Endothelial cell of umbilical vein (primary cell): ENCODE measurements at regions not wholly inside any gene's neighbourhood (a gene's known extent, or its start where the extent isn't known, plus 50 kb on each side); places are given as distances from the start of the nearest gene placed in this dataset.

Experiments used
- BruUV-seq: library from RNA; stranded (reverse); fragments of 400-500 nt; replicated peaks from 2 replicates; lab custom pipeline; 2021; lab: Mats Ljungman, UMichigan
- CTCF ChIA-PET: fragments of 300-600, 350-600 bp; sonication (Branson Sonifier 250); formaldehyde crosslinking; loops from one replicate; lab custom pipeline; 2021; ENCODE audit warnings: antibody characterized with exemption, inconsistent platforms; lab: Charles Lee
- POLR2A ChIA-PET: fragments of 300-600, 350-600 bp; sonication (Branson Sonifier 250); formaldehyde crosslinking; loops from one replicate; lab custom pipeline; 2021; ENCODE audit warnings: antibody characterized with exemption, inconsistent platforms; lab: Charles Lee
- DNase-seq: peaks from one replicate; pipeline ENCODE4 v3.0.0-alpha.2; 2011; ENCODE audit warnings: low read depth, low spot score
- FAIRE-seq: peaks from 2 replicates; lab custom pipeline; 2011; peaks lifted over from hg19 to GRCh38; lab: Jason Lieb, UNC
- H2AFZ ChIP-seq: 2 replicates; pipeline ENCODE4 v1.6.0; 2012; ENCODE audit warnings: low read depth, low read length, control low read depth, inconsistent platforms
- H3K27ac ChIP-seq: 2 replicates; pipeline ENCODE4 v1.5.1; 2011; ENCODE audit warnings: low read depth, mild to moderate bottlenecking, control low read depth, low read length, moderate library complexity; ENCODE audit not compliant: insufficient read depth
- H3K27me3 ChIP-seq, 2 experiments: 2 replicates each; pipeline versions ENCODE4 v1.6.0 to v1.6.1; 2011; ENCODE audit warnings: low read length in 2 of 2, mixed read lengths in 1 of 2; ENCODE audit not compliant: control insufficient read depth in 2 of 2, insufficient read depth in 2 of 2
- H3K36me3 ChIP-seq, 2 experiments: 2 replicates in 1 of 2; 3 replicates in 1 of 2; pipeline ENCODE4 v1.5.1; 2011; ENCODE audit warnings: low read length in 2 of 2, mild to moderate bottlenecking in 1 of 2, moderate library complexity in 1 of 2; ENCODE audit not compliant: control insufficient read depth in 2 of 2, insufficient read depth in 2 of 2; ENCODE audit errors: extremely low read depth in 1 of 2
- H3K4me1 ChIP-seq: 3 replicates; pipeline ENCODE4 v1.5.1; 2011; ENCODE audit warnings: mild to moderate bottlenecking, low read length; ENCODE audit not compliant: control insufficient read depth, insufficient read depth; ENCODE audit errors: extremely low read depth
- H3K4me2 ChIP-seq: 2 replicates; pipeline ENCODE4 v1.6.1; 2011; ENCODE audit warnings: low read length, control low read depth, mixed read lengths; ENCODE audit not compliant: insufficient read depth
- H3K4me3 ChIP-seq, 3 experiments: fragments of 200-600 bp in 1 of 3; sonication (generic), shearing (Covaris generic) in 1 of 3; replicated peaks in 1 of 3; 2 replicates each; pipeline ENCODE4 v1.5.1; 2011 to 2016; ENCODE audit warnings: control low read depth in 3 of 3, low read length in 3 of 3, mild to moderate bottlenecking in 2 of 3, inconsistent platforms in 1 of 3, low read depth in 1 of 3, moderate library complexity in 1 of 3; ENCODE audit not compliant: insufficient read depth in 1 of 3
- H3K79me2 ChIP-seq: 2 replicates; pipeline ENCODE4 v1.6.0; 2012; ENCODE audit warnings: low read length, inconsistent platforms; ENCODE audit not compliant: control insufficient read depth, insufficient read depth
- H3K9ac ChIP-seq: replicated peaks from 2 replicates; pipeline ENCODE3; 2011; ENCODE audit warnings: low read length, control low read depth; ENCODE audit not compliant: insufficient read depth; ENCODE audit errors: extremely low read depth
- H3K9me1 ChIP-seq: replicated peaks from 3 replicates; pipeline ENCODE4 v1.6.0; 2011; ENCODE audit warnings: mild to moderate bottlenecking, low read length; ENCODE audit not compliant: control insufficient read depth, insufficient read depth; ENCODE audit errors: extremely low read depth
- H3K9me3 ChIP-seq: replicated peaks from 2 replicates; pipeline ENCODE4 v1.5.1; 2012; ENCODE audit warnings: low read length, inconsistent platforms; ENCODE audit not compliant: control insufficient read depth, insufficient read depth
- H4K20me1 ChIP-seq: replicated peaks from 2 replicates; pipeline ENCODE3; 2011; ENCODE audit warnings: mild to moderate bottlenecking, low read length; ENCODE audit not compliant: control insufficient read depth, insufficient read depth; ENCODE audit errors: extremely low read depth
- EZH2 ChIP-seq: IDR thresholded peaks from 2 replicates; pipeline ENCODE4 v1.6.1; 2012; ENCODE audit warnings: borderline replicate concordance, low read depth, mild to moderate bottlenecking, moderate library complexity, low read length, inconsistent platforms; ENCODE audit not compliant: severe bottlenecking
- FOS ChIP-seq: IDR thresholded peaks from 2 replicates; pipeline ENCODE4 v1.6.1; 2011; ENCODE audit warnings: mild to moderate bottlenecking, low read length, moderate library complexity, borderline replicate concordance; ENCODE audit not compliant: insufficient read depth
- GATA2 ChIP-seq: IDR thresholded peaks from 2 replicates; pipeline ENCODE4 v1.7.0; 2011; ENCODE audit warnings: low read depth, mild to moderate bottlenecking, moderate library complexity, mixed read lengths, low read length; ENCODE audit not compliant: insufficient read length, insufficient read depth
- JUN ChIP-seq: IDR thresholded peaks from 2 replicates; pipeline ENCODE4 v1.6.1; 2011; ENCODE audit warnings: borderline replicate concordance, low read depth; ENCODE audit not compliant: insufficient read length, insufficient read depth
- MAX ChIP-seq: IDR thresholded peaks from 2 replicates; pipeline ENCODE4 v1.6.1; 2011; ENCODE audit not compliant: insufficient read depth, insufficient read length
- MYC ChIP-seq: IDR thresholded peaks from one replicate; pipeline ENCODE4 v1.6.1; 2011; ENCODE audit warnings: mild to moderate bottlenecking, low read depth, low read length
- POLR2A ChIP-seq: IDR thresholded peaks from 2 replicates; pipeline ENCODE4 v1.6.1; 2012; ENCODE audit warnings: low read depth, mild to moderate bottlenecking, control low read depth, low read length
- POLR2AphosphoS5 ChIP-seq: IDR thresholded peaks from 2 replicates; pipeline ENCODE4 v1.6.1; 2012; ENCODE audit warnings: low read depth, mild to moderate bottlenecking, control low read depth, low read length, moderate library complexity; ENCODE audit not compliant: insufficient read depth
- dilution Hi-C: fragments of 300-500 bp; cut with MboI; formaldehyde crosslinking; loops from one replicate; pipeline ENCODE4 v1.15.0; 2019; ENCODE audit warnings: low sequenced_read_pairs; ENCODE audit not compliant: extremely low pct_ligation_motif_present
- intact Hi-C: fragments of 100-400 bp; cut with micrococcal nuclease; formaldehyde crosslinking; loops from one replicate; pipeline ENCODE4 v1.10.0; 2022
- TF ChIP-seq, protein P1 (sequence below), 2 donors: IDR thresholded peaks; 1 replicate in 1 of 2; 2 replicates in 1 of 2; pipeline ENCODE4 v1.5.1; 2011; ENCODE audit warnings: low read length in 2 of 2, mild to moderate bottlenecking in 2 of 2, moderate library complexity in 2 of 2, control low read depth in 1 of 2, inconsistent platforms in 1 of 2, low read depth in 1 of 2; ENCODE audit not compliant: insufficient read depth in 1 of 2; ENCODE audit errors: extremely low read depth in 1 of 2

DNA sequence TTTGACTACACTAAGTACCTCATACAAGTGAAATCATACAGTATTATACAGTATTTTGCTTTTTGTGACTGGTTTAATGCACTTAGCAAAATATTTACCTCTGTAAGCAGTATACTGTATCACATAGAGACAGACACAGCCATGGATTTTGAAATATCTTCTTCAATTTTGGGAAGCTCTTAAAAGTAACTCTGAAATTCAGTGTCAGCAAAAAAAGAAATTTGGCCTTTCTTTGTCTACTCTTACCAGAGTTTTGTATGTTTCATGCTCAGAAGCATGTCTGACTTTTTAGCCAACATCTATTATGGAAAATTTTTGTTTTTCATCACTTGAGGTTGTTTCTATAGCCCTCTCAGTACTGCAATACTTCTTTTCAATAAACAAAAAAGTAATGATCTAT lies 1102.2 kb downstream of the TRHDE start:
- CTCF ChIA-PET: no interaction called here
- no peaks in the 10 kb centered on the region for H3K27me3 ChIP-seq
- no peak overlapping the region for H2AFZ ChIP-seq
- no peak overlapping the region for H3K9ac ChIP-seq
- no peaks in the 10 kb centered on the region for H3K79me2 ChIP-seq
- H3K4me2 ChIP-seq: no peak overlapping the region
- FAIRE-seq (no peak), DNase-seq (no peak)
- no TSS peak for BruUV-seq
- POLR2A ChIA-PET: no interaction called here
- TF ChIP-seq FOS (no peak), POLR2AphosphoS5 (no peak), MYC (no peak), EZH2 (no peak), GATA2 (no peak), MAX (no peak), POLR2A (no peak), JUN (no peak)
- TF ChIP-seq, protein P1, sequence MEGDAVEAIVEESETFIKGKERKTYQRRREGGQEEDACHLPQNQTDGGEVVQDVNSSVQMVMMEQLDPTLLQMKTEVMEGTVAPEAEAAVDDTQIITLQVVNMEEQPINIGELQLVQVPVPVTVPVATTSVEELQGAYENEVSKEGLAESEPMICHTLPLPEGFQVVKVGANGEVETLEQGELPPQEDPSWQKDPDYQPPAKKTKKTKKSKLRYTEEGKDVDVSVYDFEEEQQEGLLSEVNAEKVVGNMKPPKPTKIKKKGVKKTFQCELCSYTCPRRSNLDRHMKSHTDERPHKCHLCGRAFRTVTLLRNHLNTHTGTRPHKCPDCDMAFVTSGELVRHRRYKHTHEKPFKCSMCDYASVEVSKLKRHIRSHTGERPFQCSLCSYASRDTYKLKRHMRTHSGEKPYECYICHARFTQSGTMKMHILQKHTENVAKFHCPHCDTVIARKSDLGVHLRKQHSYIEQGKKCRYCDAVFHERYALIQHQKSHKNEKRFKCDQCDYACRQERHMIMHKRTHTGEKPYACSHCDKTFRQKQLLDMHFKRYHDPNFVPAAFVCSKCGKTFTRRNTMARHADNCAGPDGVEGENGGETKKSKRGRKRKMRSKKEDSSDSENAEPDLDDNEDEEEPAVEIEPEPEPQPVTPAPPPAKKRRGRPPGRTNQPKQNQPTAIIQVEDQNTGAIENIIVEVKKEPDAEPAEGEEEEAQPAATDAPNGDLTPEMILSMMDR (IDR thresholded peaks at IDR 0.05; ENCODE audit: extremely low read depth in 1 of 2, insufficient read depth in 1 of 2, low read depth in 1 of 2, low read length in 2 of 2): no peak
- H3K27ac ChIP-seq: no peak overlapping the region
- H4K20me1 ChIP-seq: no peaks in the 10 kb centered on the region
- H3K9me3 ChIP-seq: peaks cover 4% of the 10 kb centered on the region
- intact Hi-C loops (no loop called here), dilution Hi-C loops (no loop called here)
- H3K36me3 ChIP-seq: no peaks in the 10 kb centered on the region
- H3K9me1 ChIP-seq: no peaks in the 10 kb centered on the region
- no peak overlapping the region for H3K4me3 ChIP-seq
- no peaks in the 10 kb centered on the region for H3K4me1 ChIP-seq
